NCI-H82 treated with DMSO at 0.1 percent for 48 hours (cell line): ENCODE measurements at regions not wholly inside any gene's neighbourhood (a gene's known extent, or its start where the extent isn't known, plus 50 kb on each side); places are given as distances from the start of the nearest gene placed in this dataset.

Experiments used
- DNase-seq: peaks from one replicate; lab custom pipeline; 2025; ENCODE audit not compliant: unreplicated experiment; lab: John Stamatoyannopoulos, UW

DNA sequence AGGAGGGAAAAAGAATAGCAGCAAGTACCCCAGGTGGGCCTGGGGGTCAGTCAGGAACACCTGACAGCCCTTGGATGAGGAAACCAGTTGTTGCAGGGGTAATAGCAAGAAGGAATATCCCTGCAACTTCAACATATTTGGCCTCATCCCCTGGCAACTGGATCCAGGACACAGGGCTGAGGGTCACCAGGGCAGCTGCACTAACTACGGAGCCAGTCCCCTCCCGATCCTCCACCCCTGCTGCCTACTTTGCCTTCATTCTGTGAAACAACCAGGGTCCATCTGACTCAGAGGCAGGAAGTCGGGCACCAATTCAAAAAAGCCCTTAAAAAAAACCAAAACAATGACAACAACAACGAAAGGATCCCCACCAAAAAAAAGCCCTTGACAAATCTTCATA lies 52.9 kb downstream of the FRMPD3 start:
- no peak for DNase-seq

DNA sequence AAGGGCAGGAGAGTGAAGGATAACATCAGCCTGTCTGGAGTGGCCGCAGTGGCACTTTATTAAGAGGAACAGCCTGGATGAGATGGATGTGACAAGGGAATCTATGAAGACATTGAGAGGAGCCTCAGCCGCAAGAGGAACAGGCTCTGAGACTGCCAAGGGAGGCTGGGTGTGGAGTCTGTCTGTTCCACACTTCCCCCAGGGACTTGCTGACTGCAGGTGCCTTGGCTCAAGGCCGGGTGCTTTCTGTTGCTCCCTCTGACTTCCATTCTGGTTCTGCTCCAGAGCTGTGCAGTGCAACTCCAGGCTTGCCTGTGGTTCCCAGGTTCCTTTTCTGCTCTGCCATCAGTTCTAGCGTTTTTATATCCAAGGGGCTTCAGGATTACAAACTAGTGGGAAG lies 54.6 kb downstream of the FRMPD3 start:
- no peak for DNase-seq

DNA sequence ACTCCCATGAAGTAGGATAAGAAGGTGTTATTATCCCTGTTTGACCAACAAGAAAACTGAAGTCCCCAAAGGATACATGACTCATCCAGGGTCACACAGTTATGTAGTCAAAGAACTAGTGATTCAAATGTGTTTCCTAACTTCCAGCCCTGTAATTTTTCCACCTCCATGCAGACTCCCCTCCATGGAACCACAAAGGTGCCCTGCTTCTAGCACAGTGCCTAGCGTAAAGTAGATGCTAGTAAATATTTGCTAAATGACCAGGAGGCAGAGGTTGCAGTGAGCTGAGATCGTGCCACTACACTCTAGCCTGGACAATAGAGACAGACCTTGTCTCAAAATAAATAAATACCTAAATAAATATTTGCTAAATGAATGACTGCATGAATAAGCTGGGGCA lies 55.8 kb downstream of the FRMPD3 start:
- no peak for DNase-seq

DNA sequence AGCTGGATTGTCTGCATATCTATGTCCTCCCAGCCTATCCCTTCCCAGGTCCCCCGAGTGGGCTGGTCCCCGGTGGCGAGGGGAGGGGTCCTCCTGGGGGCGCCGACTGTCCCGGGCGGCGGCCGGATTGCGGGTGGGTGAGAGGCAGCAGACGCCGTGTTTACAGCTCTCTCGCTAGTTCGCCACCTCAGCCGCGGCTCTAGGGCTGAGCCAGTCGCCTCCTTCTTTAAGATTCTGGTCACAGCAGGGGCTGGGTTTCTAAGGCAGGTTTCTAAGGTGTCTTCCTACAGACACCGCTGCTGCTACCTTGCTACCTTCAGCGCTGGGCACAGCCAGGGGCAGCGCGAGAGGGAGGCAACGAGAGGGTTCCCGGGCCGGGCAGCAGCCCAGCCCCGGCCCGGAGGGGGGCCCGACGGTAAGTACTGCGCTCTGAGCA lies 57.2 kb downstream of the FRMPD3 start:
- DNase-seq: no peak

DNA sequence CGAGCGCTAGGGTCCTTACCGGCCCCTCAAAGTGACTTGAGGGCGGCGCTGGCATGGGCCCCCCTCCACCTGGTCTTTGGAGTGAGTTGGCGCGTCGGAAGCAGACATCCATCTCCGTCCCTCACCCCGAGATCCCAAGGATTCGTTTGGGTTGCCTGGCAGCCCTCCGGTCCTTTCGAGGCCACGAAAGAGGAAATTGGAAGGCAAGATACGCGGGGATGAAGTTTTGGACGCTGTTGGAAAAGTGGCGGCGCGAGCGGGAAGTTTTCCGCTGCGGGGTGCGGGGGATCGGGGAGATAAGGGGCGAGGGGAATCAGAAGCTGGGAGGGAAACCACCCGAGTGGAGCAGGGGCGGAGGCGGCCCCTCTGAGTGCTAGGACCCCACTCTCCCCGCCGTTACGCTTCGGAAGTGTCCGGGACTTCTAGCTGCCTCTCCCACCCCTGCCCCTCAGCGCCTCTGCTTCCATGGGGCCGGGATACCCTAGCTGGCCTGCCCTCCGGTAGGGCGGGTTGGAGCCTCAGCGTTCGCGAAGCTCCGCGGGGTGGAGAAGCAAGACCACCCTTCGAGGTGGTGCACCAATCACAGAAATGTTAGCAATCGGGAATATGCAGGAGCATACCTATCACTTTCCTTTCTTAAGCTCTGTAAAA lies 57.8 kb downstream of the FRMPD3 start:
- no peak for DNase-seq

DNA sequence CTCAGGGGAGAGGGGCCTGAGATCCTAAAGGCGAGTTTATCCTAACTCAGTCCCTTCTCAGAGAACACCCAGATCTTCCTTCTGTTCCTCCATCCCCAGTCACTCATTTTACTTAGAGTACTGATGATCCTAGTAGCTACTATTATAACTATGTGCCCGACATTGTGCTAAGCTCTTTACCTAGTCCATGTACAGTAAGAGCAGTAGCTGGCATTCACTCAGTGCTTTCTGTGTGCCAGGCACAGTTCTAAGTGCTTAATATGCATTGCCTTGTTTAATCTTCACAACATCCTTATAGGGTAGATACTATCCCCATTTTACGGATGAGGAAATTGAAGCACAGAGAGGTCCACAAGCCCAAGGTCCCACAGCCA lies 58.3 kb downstream of the FRMPD3 start:
- DNase-seq: no peak

DNA sequence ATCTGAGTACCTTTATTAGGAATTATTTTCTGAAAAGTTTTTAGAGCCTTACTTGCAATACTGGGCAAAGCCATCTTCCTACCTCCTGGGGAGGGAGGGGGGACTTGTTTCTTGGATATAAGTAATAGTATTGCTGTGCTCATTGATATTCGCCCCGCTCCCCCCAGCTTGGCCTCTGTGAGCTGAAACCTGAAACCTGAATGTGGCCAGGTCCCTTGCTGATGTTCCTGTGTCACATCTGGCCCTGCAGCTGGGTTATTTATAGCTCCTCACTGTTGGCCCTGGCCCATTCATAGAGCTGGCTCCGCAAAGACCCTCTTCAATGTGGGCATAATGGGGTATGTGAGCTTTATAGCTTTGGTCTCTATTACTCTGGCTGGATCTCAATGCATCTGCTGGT lies 59.5 kb downstream of the FRMPD3 start:
- no peak for DNase-seq

DNA sequence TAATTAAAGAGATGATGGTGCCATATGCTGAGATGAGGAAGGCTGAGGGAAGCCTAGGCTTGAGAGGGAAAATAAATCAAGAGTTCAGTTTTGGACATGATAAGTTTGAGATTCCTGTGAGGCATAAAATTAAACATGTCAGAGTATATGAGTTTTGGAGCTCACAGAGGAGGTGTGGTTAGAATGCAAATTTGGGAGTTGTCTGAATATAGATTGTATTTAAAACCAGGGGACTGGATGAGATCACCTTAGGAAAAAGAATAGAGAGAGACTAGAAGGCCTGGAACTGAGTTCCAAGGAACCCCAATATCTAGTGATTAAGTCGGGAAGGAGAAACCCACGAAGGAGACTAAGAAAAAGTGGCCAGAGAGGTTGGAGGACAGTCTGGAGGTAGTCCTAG lies 65.5 kb downstream of the FRMPD3 start:
- DNase-seq: no peak

DNA sequence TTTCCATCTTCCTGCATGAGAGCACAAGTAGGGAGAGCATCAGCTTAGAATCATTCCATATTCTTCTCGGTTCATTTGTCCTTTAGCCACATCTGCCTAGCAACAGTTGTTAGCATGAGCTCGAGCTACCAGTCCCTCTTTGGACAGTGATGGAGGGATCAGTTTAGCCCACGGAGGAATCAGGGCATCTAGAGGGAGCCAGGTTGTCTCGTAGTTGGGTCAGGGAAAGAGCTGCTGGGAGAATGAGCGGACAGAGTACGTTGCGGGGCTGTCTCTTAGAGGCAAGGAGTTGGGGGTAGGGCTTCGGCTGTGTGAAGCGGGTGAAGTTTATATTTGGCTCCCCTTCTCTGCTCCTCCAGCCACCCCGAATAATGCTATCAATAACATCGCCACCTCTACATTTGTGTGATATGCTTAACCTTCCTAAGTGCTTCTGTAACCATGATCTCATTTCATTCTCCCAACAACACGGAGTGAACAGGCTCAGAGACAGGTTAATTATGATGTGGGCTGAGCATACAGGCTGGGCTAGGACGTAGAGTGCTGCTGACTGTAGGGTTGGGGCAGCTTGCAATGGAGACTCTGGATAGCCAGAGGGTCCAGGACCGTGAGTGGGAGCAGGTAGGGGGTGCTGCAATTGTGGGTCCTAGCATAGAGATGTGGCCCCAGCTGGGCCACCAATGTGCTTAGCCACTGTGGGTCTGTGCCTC lies 72.6 kb downstream of the FRMPD3 start:
- DNase-seq: no peak

DNA sequence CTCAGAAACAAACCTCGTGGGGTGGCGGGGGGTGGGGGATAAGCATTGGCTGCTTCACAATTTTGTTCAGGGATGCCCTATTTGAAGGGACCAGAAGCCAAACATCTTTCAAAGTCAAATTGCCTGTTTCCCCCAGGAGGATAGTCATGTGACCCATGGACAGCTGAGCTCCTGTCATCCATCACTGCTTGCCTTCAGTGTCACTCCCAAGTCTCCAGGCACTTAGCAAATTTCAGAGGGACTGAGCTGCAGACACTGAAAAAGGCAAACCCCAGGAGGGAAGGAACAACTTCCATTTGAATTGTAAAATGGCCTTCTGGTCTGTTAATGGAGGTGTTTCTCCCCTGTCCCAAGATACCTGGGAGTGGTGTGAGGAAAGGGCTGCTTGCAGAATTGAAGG lies 73.4 kb downstream of the FRMPD3 start:
- no peak for DNase-seq

DNA sequence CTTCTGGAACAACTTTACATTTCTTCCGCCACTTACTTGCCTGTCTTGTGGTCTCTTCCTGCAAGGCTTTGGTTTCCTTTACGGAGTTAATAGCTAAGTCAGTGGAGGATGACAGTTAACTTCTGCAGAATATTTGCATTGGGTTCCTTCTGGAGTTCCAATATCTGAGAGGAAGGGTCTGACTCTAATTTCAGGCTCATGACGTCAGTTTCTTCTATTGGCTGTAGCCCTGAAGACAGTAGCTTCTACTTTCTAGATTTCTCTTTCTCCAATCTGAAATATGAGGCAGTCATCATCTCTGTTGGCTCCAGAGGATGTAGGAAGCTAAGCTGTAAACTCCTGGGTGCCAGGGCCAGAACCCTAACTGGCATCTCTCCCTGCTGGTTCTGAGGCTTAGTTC lies 76.7 kb downstream of the FRMPD3 start:
- DNase-seq: no peak

DNA sequence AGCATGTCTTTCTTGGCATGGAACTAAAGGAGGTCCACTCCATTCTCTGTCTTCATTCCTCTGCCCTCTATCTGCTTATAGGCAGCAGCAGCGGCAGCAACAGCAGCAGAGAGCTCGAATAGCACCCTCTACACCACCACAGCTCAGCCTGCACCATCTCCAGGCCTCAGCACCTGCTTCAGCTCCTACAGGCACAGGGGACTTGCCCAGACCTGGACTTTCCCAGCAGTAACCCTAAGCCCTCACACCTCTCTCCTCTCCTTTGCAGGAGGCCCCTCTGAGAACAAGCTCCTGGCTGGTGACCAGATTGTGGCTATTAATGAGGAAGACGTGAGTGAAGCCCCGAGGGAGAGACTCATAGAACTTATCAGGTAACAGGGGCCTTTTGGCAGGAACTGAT lies 80.7 kb downstream of the FRMPD3 start:
- DNase-seq: no peak

DNA sequence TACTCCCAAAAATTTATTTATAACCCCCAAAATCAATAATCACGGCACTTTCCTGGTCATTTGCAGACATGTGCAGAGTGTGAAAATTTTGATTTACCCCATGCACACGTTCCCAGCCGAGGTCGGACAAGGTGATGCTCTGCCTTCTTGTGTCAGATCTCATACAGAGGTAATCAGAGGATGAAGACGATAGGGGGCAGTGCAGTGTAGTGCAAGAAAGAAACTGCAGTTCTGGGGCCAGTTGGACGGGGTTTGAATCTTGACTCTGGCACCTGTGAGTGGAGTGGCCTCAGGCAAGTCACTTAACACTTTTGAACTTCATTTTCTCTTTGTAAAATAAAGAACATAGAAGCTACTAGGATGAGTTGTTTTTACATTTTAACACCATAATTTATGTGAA lies 88.4 kb downstream of the FRMPD3 start:
- DNase-seq: no peak

DNA sequence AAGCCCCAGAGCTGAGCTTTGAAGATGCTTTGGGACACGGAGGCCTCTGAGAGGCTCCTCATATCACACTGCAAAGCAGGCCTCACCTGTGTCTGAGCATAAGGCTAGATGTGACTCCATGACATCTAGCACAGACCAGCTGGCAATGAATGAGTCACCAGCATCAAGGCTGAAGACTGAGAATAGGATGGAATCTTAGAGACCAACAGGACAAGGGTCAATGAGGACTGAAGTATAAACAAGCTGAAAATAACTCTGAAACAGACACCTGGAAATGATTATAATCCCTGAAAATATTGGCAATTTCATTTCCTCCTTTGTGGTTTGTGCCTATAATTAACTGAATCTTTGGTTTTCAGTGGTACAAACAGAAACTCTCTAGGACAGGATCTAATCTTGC lies 87.1 kb upstream of the PRPS1 start:
- no peak for DNase-seq

DNA sequence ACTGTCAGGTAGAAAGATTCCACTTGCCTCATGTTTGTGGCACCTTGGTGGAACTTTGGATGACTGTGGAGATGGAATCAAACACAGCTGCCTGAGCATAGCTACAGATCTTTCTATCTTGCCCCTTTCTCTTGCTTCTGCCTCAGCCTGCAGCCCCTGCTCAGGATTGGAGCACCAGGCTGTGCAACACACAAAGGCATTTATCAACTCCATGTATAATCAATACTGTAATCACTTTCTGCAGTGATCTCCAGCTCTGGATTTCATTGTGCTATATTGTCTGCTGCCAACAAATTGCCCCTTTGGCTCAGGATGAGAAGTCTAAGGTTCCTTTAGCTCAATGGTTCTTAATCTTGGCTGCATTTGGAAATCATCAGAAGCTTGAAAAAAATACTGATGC lies 86.3 kb upstream of the PRPS1 start:
- DNase-seq: no peak

DNA sequence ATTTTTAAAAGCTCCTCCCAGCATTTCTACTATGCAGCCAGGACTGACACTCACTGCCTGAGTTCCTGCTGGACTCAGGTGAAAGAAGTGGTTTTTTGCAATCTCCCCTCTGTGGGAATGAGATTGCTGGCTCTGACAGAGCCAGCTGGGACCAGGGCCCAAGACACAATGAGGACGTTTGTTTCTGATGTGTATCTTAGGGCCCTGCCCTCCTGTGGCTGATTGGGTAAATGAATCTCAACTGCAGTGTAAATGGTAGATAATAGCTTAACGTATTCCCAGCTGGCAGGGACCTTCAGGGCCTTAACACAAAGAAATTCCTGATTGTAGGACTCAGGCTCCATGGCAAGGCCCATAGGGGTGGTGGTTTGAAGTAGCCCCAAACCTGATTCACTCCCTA lies 85.8 kb upstream of the PRPS1 start:
- DNase-seq: no peak

DNA sequence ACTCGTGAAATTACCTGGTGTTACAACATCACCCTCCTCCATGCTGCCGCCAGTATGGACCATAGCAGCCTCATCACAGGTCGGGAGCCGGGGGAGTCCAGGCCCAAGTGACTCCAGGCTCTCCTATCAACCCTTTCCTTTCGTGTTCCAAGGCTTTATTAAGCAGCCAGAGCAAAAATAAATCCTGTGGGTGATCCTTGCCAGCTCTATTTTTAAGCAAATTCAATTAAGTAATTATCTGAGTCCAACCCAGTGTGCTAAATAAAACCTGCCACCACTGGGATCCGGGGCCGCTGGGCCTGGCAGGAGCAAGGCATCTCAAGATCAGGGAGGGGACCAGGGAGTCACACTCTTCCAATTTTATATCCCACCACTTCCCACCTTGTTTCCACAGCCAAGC lies 80.7 kb upstream of the PRPS1 start:
- peak; percentile 3 for DNase-seq

DNA sequence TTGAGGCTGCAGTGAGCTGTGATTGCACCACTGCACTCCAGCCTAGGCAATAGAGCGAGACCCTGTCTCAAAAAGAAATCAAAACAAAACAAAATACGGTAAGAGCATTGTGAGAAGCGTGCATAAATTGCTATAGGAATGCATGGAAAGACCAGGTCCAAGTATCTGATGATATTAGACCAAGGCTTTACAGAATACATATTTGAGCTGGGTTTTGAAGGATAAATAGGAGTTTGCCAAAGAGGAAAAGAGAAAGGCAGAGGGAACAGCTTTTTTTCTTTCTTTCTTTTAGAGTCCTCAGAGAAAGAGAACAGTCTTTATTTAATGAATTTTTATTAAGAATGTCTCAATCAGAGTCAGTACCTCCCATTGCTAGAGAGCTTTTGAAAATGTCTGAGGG lies 79.5 kb upstream of the PRPS1 start:
- DNase-seq: no peak

DNA sequence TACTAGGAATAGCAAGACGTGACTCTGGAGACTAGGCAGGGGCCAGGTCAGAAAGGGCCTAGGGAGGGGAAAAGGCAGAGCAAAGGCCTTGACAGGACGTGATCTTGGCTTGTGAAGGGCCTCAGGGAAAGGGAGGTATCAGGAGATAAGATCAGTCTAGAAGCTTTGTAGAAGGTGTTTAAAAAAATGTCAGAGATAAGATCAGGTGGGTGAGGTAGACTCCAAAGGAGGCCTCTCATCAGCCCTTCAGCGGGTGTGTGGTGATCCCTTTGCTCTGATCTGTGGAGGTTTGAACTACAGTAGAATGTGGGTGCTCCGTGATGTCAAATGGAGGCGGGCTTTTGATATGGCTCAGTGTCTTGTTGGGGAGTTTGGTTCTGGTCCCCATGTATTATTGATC lies 78.8 kb upstream of the PRPS1 start:
- DNase-seq: no peak

DNA sequence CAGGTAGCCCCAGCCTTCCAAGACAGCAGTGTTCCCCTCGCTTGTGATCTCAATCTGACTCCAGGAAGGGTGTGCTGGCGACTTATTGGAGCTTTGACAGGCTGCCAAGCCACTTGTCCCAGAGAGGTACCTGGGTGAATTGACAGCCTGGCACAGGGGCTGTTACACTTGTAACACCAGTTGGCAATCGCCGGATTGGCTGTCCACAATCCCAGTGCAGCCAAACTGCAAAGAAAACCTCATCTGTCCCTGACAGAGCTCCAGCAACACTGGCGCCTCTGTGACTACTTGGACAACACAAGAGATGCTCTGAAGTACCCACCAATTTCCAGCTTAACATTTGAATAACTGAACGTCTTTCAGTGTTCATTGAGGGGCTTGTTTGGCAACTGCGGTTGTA lies 76.8 kb upstream of the PRPS1 start:
- no peak for DNase-seq

DNA sequence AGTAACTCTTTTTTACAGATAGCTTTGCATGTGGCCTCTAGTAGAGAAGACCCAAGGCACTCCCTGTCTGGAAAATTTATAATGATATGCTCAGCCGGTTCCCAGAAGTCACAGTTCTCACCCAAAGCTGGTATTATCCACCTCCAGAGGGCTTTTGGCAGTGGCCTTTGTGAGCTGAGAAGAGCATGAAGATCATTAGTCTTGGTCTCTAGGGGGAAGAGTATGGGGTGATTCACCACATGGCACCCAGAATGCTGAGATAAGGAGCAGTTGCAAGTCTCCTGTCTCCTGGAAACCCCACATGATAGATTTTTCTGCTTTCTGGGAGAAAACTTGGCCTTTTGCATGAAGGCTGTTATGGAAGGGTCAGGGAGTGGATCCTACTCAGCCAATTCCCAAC lies 75.4 kb upstream of the PRPS1 start:
- no peak for DNase-seq

DNA sequence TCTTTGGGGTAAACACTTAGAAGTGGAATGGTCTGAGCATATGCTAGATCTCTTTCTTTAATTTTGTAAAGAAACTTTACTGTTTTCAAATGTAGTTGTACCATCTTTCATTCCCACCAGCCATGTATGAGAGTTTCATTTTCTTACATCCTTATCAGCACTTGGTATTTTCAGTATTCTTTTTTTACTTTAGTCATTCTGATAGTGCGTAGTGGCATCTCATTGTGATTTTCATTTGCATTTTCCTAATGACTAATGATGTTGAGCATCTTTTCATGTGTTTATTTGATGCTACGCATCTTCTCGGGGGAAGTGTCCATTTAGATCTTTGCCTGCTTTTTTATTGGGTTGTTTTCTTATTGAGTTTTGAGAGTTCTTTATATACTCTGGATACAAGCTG lies 71.3 kb upstream of the PRPS1 start:
- DNase-seq: no peak

DNA sequence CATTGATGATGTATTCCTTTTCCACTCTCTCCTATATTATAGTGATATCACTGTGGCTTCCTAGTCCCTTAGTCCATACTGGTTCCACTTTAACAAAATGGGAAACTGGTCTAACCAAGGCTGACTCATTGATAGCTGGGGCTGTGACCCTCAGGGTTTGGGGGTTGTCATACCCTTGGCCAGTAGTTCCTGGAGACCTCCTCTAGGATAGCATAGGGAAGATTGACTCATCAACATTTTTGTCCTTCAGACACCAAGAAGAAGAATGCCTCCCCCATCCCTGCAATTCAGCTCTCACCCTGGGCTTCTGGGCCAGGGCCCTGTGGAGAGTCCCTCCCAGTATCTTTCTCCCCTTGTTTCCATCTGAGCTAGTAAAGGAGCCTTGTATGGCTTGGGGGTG lies 68.8 kb upstream of the PRPS1 start:
- DNase-seq: no peak
